Memory B cell (primary cell): ENCODE measurements at regions not wholly inside any gene's neighbourhood (a gene's known extent, or its start where the extent isn't known, plus 50 kb on each side); places are given as distances from the start of the nearest gene placed in this dataset.

Experiments
- ATAC-seq: fragments of 150-1000 bp; cut with Tn5 transposase; 2 replicates; pipeline ENCODE4 v1.10.0; 2021; ENCODE audit warnings: low read depth, mild to moderate bottlenecking, moderate library complexity
- DNase-seq, 2 donors: peaks; one replicate each; pipeline ENCODE4 v3.0.0; 2022; ENCODE audit warnings: low spot score in 2 of 2
- H3K27ac Mint-ChIP-seq: one replicate; pipeline ENCODE4 v1.8.0; 2022; ENCODE audit warnings: mild to moderate bottlenecking, moderate library complexity, mixed read lengths
- H3K27me3 Mint-ChIP-seq: one replicate; pipeline ENCODE4 v1.8.0; 2022; ENCODE audit warnings: mixed read lengths
- H3K36me3 Mint-ChIP-seq: one replicate; pipeline ENCODE4 v1.8.0; 2022; ENCODE audit warnings: mild to moderate bottlenecking, mixed read lengths
- H3K4me1 Mint-ChIP-seq: one replicate; pipeline ENCODE4 v1.8.0; 2022; ENCODE audit warnings: mixed read lengths
- H3K4me3 Mint-ChIP-seq: one replicate; pipeline ENCODE4 v1.8.0; 2022; ENCODE audit warnings: mild to moderate bottlenecking, moderate library complexity, mixed read lengths
- H3K9me3 Mint-ChIP-seq: one replicate; pipeline ENCODE4 v1.8.0; 2022; ENCODE audit warnings: mixed read lengths

- no peak for DNase-seq
- H3K27ac Mint-ChIP-seq = no peak overlapping the region
- H3K9me3 Mint-ChIP-seq = no peaks in the 10 kb centered on the region
- H3K4me1 Mint-ChIP-seq = no peaks in the 10 kb centered on the region
- H3K36me3 Mint-ChIP-seq = no peaks in the 10 kb centered on the region
- no peak overlapping the region for H3K4me3 Mint-ChIP-seq
- peaks cover 1% of the 10 kb centered on the region for H3K27me3 Mint-ChIP-seq
- ATAC-seq = no peak
Observed at GRCh38 chr2:71757351-71757750, 304.0 kb downstream of the DYSF start.

- H3K36me3 Mint-ChIP-seq = peaks cover 2% of the 10 kb centered on the region
- H3K27me3 Mint-ChIP-seq = peaks cover 4% of the 10 kb centered on the region
- H3K27ac Mint-ChIP-seq = no peak overlapping the region
- peaks cover 3% of the 10 kb centered on the region for H3K9me3 Mint-ChIP-seq
- DNase-seq = no peak
- no peak for ATAC-seq
- H3K4me3 Mint-ChIP-seq = no peak overlapping the region
- H3K4me1 Mint-ChIP-seq = no peaks in the 10 kb centered on the region
Observed at GRCh38 chr2:71756280-71756906, 303.0 kb downstream of the DYSF start.

GRCh38 chr2:71751590-71751989, 298.2 kb downstream of the DYSF start:
- H3K4me1 Mint-ChIP-seq = no peaks in the 10 kb centered on the region
- H3K27ac Mint-ChIP-seq = no peak overlapping the region
- H3K36me3 Mint-ChIP-seq = peaks cover 2% of the 10 kb centered on the region

GRCh38 chr2:71749671-71750101, 296.3 kb downstream of the DYSF start:
- no peak overlapping the region for H3K4me3 Mint-ChIP-seq
- peaks cover 4% of the 10 kb centered on the region for H3K9me3 Mint-ChIP-seq
- DNase-seq (no peak), ATAC-seq (no peak)
- H3K4me1 Mint-ChIP-seq = no peaks in the 10 kb centered on the region
- H3K36me3 Mint-ChIP-seq = peaks cover 2% of the 10 kb centered on the region
- peaks cover 7% of the 10 kb centered on the region for H3K27me3 Mint-ChIP-seq
- no peak overlapping the region for H3K27ac Mint-ChIP-seq

More at GRCh38 chr2:71751590-71751989, 298.2 kb downstream of the DYSF start:
- Mint-ChIP-seq H3K9me3 (peaks cover 4% of the 10 kb centered on the region), H3K27me3 (peaks cover 5% of the 10 kb centered on the region), H3K4me3 (no peak overlapping the region)
- DNase-seq (no peak), ATAC-seq (no peak)

- peaks cover 9% of the 10 kb centered on the region for H3K27me3 Mint-ChIP-seq
Observed at GRCh38 chr2:71748227-71748626, 294.9 kb downstream of the DYSF start.

GRCh38 chr2:71747559-71747958, 294.2 kb downstream of the DYSF start:
- Mint-ChIP-seq H3K4me1 (no peaks in the 10 kb centered on the region), H3K4me3 (no peak overlapping the region), H3K27ac (no peak overlapping the region), H3K27me3 (peaks cover 9% of the 10 kb centered on the region), H3K36me3 (peaks cover 2% of the 10 kb centered on the region), H3K9me3 (peaks cover 4% of the 10 kb centered on the region)
- ATAC-seq = no peak
- DNase-seq = no peak

More at GRCh38 chr2:71748227-71748626, 294.9 kb downstream of the DYSF start:
- peaks cover 2% of the 10 kb centered on the region for H3K36me3 Mint-ChIP-seq
- ATAC-seq (no peak), DNase-seq (no peak)
- no peaks in the 10 kb centered on the region for H3K4me1 Mint-ChIP-seq
- no peak overlapping the region for H3K27ac Mint-ChIP-seq
- no peak overlapping the region for H3K4me3 Mint-ChIP-seq
- H3K9me3 Mint-ChIP-seq = peaks cover 4% of the 10 kb centered on the region

- H3K36me3 Mint-ChIP-seq = peaks cover 2% of the 10 kb centered on the region
- H3K9me3 Mint-ChIP-seq = peaks cover 4% of the 10 kb centered on the region
- no peak overlapping the region for H3K4me3 Mint-ChIP-seq
- H3K27ac Mint-ChIP-seq = no peak overlapping the region
- DNase-seq (no peak), ATAC-seq (no peak)
- H3K27me3 Mint-ChIP-seq = peaks cover 8% of the 10 kb centered on the region
- no peaks in the 10 kb centered on the region for H3K4me1 Mint-ChIP-seq
Observed at GRCh38 chr2:71746946-71747501, 293.7 kb downstream of the DYSF start.

- Mint-ChIP-seq H3K4me3 (no peak overlapping the region), H3K27me3 (peaks cover 5% of the 10 kb centered on the region), H3K9me3 (peaks cover 2% of the 10 kb centered on the region), H3K27ac (no peak overlapping the region), H3K4me1 (no peaks in the 10 kb centered on the region), H3K36me3 (no peaks in the 10 kb centered on the region)
- DNase-seq = no peak
- no peak for ATAC-seq
Observed at GRCh38 chr2:71744781-71745180, 291.4 kb downstream of the DYSF start.

GRCh38 chr2:71743995-71744675, 290.8 kb downstream of the DYSF start:
- H3K4me1 Mint-ChIP-seq = no peaks in the 10 kb centered on the region
- peaks cover 4% of the 10 kb centered on the region for H3K9me3 Mint-ChIP-seq
- no peak overlapping the region for H3K4me3 Mint-ChIP-seq
- no peaks in the 10 kb centered on the region for H3K36me3 Mint-ChIP-seq
- H3K27ac Mint-ChIP-seq = no peak overlapping the region
- peaks cover 5% of the 10 kb centered on the region for H3K27me3 Mint-ChIP-seq
- no peak for DNase-seq
- ATAC-seq = no peak

GRCh38 chr2:71742953-71743601, 289.7 kb downstream of the DYSF start:
- no peak for DNase-seq
- H3K4me1 Mint-ChIP-seq = no peaks in the 10 kb centered on the region
- no peak overlapping the region for H3K27ac Mint-ChIP-seq
- peaks cover 9% of the 10 kb centered on the region for H3K27me3 Mint-ChIP-seq
- peaks cover 8% of the 10 kb centered on the region for H3K9me3 Mint-ChIP-seq
- H3K36me3 Mint-ChIP-seq = no peaks in the 10 kb centered on the region
- no peak for ATAC-seq
- H3K4me3 Mint-ChIP-seq = no peak overlapping the region

- ATAC-seq (no peak), DNase-seq (no peak)
- no peak overlapping the region for H3K27ac Mint-ChIP-seq
- H3K4me3 Mint-ChIP-seq = no peak overlapping the region
- H3K36me3 Mint-ChIP-seq = no peaks in the 10 kb centered on the region
- peaks cover 16% of the 10 kb centered on the region for H3K27me3 Mint-ChIP-seq
- peaks cover 12% of the 10 kb centered on the region for H3K9me3 Mint-ChIP-seq
- H3K4me1 Mint-ChIP-seq = no peaks in the 10 kb centered on the region
Observed at GRCh38 chr2:71736986-71737385, 283.6 kb downstream of the DYSF start.

GRCh38 chr2:71736091-71736861, 282.9 kb downstream of the DYSF start:
- H3K27me3 Mint-ChIP-seq = peaks cover 18% of the 10 kb centered on the region
- no peaks in the 10 kb centered on the region for H3K36me3 Mint-ChIP-seq
- H3K27ac Mint-ChIP-seq = no peak overlapping the region
- DNase-seq (no peak), ATAC-seq (no peak)
- H3K4me1 Mint-ChIP-seq = no peaks in the 10 kb centered on the region
- no peak overlapping the region for H3K4me3 Mint-ChIP-seq
- peaks cover 15% of the 10 kb centered on the region for H3K9me3 Mint-ChIP-seq
